HL-60 (cell line): ENCODE measurements at regions not wholly inside any gene's neighbourhood (a gene's known extent, or its start where the extent isn't known, plus 50 kb on each side); places are given as distances from the start of the nearest gene placed in this dataset.
"Not testable (repeated sequence)": the region's sequence is repeated elsewhere in the genome, so short reads cannot be mapped to it uniquely, and the experiment has no call there.

Experiments
- POLR2AphosphoS5 ChIP-seq: IDR thresholded peaks from 2 replicates; pipeline ENCODE4 v1.6.1; 2012; ENCODE audit warnings: low read depth
- TF ChIP-seq, protein P1 (sequence below): IDR thresholded peaks from one replicate; pipeline ENCODE4 v1.5.1; 2011; ENCODE audit warnings: low read length, control low read depth, inconsistent platforms; ENCODE audit not compliant: insufficient read depth

GRCh38 chr3:26309536-26309935 is 313.0 kb upstream of the LRRC3B start:
- TF ChIP-seq, protein P1, sequence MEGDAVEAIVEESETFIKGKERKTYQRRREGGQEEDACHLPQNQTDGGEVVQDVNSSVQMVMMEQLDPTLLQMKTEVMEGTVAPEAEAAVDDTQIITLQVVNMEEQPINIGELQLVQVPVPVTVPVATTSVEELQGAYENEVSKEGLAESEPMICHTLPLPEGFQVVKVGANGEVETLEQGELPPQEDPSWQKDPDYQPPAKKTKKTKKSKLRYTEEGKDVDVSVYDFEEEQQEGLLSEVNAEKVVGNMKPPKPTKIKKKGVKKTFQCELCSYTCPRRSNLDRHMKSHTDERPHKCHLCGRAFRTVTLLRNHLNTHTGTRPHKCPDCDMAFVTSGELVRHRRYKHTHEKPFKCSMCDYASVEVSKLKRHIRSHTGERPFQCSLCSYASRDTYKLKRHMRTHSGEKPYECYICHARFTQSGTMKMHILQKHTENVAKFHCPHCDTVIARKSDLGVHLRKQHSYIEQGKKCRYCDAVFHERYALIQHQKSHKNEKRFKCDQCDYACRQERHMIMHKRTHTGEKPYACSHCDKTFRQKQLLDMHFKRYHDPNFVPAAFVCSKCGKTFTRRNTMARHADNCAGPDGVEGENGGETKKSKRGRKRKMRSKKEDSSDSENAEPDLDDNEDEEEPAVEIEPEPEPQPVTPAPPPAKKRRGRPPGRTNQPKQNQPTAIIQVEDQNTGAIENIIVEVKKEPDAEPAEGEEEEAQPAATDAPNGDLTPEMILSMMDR, result not testable (repeated sequence)
- not testable (repeated sequence) for TF ChIP-seq POLR2AphosphoS5
